Stimulated activated CD8-positive, alpha-beta memory T cell treated with anti-CD3 and anti-CD28 coated beads, Interleukin-2, amount 100 ng/mL, for 1 hour (primary cell): ENCODE measurements at regions not wholly inside any gene's neighbourhood (a gene's known extent, or its start where the extent isn't known, plus 50 kb on each side); places are given as distances from the start of the nearest gene placed in this dataset.

Experiments
- DNase-seq, 2 donors: peaks; one replicate each; pipeline ENCODE4 v3.0.0-alpha.2; 2020; ENCODE audit warnings: low read depth in 2 of 2

GRCh38 chr15:96415513-96416217 lies 85.2 kb downstream of the NR2F2 start:
- DNase-seq = no peak

GRCh38 chr15:96416218-96416933 lies 85.9 kb downstream of the NR2F2 start:
- no peak for DNase-seq

GRCh38 chr15:96416934-96417759 lies 86.6 kb downstream of the NR2F2 start:
- DNase-seq = no peak

DNA sequence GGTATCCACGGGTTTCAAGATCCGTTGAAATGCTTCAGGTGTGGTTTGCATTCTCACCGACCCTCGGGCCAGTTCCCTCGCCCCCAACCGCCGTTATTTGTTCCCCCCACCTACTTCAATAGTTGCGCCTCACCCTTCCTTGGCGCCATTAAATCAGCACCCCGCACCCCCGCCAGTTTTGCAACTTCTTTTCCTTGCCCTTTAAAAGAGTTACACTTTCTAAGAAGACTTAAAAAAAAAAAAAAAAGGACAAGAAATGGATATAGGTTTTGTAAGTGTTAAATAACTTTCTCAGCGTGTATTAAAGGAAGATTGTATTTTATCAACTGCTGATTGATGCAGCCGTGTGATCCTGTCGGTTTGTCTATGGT lies 87.2 kb downstream of the NR2F2 start:
- no peak for DNase-seq

DNA sequence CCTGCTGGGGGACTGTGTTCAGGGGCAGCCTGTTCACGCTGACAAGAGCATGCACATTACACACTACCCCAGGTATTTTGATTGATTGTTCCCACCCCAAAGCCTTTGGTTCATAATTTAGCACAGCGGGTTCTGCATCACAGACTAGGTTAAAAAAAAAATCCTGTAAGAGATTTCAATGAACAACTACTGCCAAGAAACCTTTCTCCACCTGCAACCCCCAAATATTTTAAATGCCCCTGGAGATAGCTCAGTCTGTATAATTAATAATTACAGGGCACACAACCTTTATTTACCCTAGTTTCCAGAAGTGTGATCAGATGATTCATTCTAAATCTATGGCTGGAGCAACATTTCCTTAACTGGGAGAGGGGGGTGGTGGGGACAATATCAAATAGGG lies 87.6 kb downstream of the NR2F2 start:
- DNase-seq = no peak

GRCh38 chr15:96421178-96421601 lies 90.7 kb downstream of the NR2F2 start:
- no peak for DNase-seq

DNA sequence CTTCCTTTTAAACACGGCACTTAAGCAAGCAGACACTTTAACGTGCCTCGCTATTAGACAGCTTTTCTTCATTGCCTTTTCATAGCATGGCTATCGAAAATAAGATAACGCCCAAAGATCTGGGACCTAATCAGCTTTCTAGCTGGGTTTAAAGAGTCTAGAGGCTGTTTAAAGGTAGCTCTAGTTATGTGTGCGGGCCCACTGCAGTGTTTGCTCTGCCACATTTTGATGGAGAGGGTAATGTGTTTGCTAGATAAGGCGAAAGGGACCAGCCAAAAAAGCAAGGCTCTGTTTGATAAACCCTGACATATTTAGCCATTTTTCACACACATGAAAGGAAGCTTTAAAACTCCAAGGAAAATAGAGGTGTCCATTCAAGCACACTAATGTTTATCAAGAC lies 91.6 kb downstream of the NR2F2 start:
- no peak for DNase-seq

GRCh38 chr15:96424674-96425073 lies 94.2 kb downstream of the NR2F2 start:
- no peak for DNase-seq

DNA sequence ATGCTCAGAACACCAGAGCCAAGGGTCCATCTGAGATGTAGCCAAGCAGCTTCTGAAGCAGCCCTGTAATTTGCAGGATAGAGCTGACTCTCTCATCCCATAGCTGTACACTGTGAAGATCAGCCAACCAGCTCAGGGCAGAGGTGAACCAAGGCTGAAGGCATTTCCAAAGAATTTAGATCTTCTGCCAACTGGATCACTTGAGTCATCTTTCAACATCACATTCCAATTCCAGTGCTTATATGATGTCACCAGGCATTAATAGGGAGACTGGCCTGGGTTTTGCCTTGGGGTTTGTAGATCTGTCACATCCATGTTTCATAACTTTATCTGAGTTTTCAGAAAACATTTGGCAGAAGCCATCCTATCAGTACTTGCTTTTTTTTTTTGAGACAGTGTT lies 98.2 kb downstream of the NR2F2 start:
- DNase-seq = no peak

- DNase-seq = no peak
These were observed 101.3 kb downstream of the NR2F2 start for GRCh38 chr15:96431786-96432185.

- no peak for DNase-seq
These were observed 104.5 kb downstream of the NR2F2 start for GRCh38 chr15:96435022-96435421.

DNA sequence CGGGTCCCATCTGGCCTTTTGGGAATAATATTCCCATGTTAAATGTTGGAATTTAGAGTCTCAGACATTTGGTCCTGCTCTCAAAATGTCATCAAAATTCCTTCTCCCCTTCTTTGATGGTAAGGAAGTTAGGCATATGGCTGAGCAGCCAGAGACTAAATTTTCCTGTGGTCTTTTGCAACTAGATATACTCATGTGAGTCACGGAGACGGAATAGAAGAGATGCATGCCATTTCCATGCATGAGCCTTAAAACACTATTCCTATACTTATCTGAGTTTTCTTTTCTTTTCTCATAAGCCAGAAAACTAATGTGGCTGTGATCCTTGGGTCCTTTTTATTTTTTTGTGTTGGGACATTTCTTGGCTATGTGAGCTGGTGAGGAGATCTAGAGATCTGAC lies 105.3 kb downstream of the NR2F2 start:
- no peak for DNase-seq

DNA sequence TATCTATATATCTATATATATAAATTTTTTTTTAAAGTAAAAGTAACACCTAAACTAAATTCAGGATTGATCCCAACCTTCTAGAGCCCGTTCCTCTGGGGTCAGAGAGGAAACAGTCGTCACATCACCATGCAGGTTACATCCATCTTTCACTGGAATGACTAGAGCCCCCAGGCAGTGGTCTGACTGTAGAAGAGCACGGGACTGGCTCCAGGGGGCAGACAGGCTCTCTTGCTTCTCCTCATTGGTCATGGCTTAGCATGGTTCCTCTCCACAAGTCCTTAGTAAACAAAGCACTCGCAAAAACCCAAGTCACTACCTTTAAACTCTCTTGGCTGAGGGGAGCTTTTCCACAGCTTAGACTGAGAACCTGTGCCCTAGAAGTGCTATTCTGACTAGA lies 110.5 kb downstream of the NR2F2 start:
- DNase-seq = no peak

DNA sequence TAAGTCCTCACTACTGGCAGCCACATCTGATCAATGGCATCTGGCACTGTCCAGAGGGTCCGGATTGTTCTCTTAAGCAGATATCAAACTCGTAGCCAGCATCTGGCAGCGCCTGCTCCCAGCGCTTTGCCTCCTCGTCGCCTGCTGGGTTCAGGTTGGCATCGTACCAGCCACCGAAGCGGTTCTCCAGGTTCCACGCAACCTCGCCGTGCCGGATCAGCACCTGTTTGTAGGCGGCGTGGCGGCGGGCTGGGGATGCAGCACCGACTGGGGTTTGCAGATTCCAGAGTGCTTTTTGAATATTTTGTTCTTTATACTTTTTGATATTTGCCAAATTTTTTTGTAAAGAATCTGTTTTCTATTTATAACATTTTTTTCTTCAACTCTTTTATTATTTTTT lies 111.6 kb downstream of the NR2F2 start:
- no peak for DNase-seq

- no peak for DNase-seq
These were observed 114.4 kb downstream of the NR2F2 start for GRCh38 chr15:96444865-96445264.

DNA sequence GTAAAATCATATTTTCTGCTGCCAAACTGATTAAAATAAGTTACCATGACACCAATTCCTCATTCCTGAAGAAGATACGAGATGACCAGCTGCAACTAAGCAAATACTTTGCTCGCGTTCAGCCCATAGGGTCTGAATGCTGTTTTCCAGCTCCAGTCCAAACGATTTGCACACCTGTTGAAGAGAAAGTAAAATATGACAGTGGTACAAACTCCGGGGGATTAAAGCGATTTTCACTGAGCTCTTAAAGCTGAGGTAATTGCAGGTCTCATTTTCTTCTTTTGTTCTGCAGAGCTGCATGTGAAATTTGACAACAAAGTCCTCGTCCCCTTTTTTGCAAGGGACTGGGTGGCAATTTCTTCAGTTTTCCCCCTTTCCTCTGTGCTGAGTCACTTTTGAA lies 118.4 kb downstream of the NR2F2 start:
- no peak for DNase-seq

GRCh38 chr15:96457841-96458240 lies 127.3 kb downstream of the NR2F2 start:
- DNase-seq = no peak

DNA sequence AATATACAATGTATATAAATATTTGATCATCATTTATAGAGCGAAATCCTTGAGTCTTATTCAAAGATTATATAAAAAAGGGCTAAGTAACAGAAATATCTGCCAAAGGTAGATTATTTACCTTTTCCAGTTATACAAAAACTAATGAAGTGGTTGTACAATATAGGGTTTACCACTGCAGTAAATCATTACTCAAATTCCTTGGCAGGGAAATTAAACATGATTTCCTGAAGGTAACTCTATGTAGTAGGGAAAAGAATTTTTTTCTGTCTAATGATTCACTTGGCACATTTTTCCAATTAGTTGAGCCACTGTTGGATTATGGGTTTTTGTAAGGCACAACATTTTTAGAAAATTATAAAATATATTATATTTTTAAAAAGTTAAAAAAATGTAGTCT lies 129.6 kb downstream of the NR2F2 start:
- no peak for DNase-seq

DNA sequence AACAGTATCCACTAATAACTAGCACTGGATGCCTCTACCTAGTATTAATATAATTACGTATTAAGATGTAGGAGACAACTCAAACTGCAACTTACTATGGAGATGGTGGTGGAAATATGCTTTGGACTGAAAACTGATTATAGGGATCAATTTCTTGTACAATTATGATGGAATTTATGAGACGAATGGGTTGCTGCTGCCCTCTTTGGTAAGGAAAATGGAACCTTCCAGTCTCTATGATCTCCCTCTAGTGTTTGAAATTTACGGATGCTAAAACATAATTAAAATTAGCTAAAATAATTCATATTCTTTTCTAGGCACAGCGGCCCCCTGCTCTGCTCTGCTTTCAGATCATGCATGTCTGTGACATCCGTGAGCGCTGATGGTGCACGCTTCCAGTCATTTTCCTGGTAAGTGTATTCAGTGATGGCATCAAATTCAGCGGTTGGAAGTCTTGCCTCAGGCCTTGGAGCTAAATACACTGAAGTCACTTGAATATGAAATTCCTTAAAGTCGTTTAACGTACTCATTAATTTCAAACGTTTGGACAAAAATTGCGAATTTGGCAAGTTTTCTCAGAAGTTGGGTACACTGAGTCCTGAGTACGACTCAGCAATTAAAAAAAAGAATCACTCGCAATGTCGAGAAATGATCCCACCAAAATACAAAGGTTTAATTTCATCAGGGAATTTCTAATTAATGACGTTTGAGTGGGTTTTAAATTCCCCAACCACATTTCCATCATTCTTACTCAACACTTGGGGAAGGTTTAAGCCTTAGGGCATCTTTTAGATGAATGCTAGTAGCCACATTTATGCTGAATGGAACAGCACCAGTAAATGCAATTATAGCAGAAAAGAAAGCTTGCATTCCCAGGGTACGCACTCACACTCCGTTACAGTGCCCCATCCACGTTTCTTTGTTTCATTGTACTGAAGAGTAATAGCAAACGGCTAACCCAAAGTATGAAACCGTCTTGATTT lies 132.6 kb downstream of the NR2F2 start:
- no peak for DNase-seq

GRCh38 chr15:96466389-96466947 lies 136.0 kb downstream of the NR2F2 start:
- DNase-seq = no peak

GRCh38 chr15:96468036-96468435 lies 137.5 kb downstream of the NR2F2 start:
- no peak for DNase-seq
